ENCODE measurements at regions not wholly inside any gene's neighbourhood (a gene's known extent, or its start where the extent isn't known, plus 50 kb on each side); places are given as distances from the start of the nearest gene placed in this dataset.

GRCh38 chr5:105563842-105564241, 2001.3 kb upstream of the NUDT12 start:
- WGBS (ENCODE audit: extremely low coverage, insufficient read length, low lambda C conversion rate): no CpG with 5 or more reads among the region's 8 CpGs
- no peak overlapping the region for H3K27ac Mint-ChIP-seq

More at GRCh38 chr5:105563842-105564241, 2001.3 kb upstream of the NUDT12 start:
- Histone ChIP-seq H3K23ac (ENCODE audit: insufficient read length, low read depth, low read length) (no peak overlapping the region), H3K27ac (ENCODE audit: insufficient read length, low read depth, low read length) (no peak overlapping the region), H3K4me2 (ENCODE audit: insufficient read depth, insufficient read length, low read length) (no peak overlapping the region), H3K4ac (ENCODE audit: low read depth, low read length) (no peak overlapping the region), H3K79me1 (ENCODE audit: insufficient read depth, low read depth, low read length, poor library complexity, severe bottlenecking) (no peaks in the 10 kb centered on the region), H3K79me2 (ENCODE audit: insufficient read depth, low read length) (no peaks in the 10 kb centered on the region), H3K56ac (ENCODE audit: insufficient read length, low read depth, low read length) (no peak overlapping the region), H2BK20ac (ENCODE audit: low read depth, low read length, poor library complexity, severe bottlenecking) (no peak overlapping the region), H3K23me2 (ENCODE audit: insufficient read length, low read depth, low read length, poor library complexity, severe bottlenecking) (no peaks in the 10 kb centered on the region), H4K91ac (ENCODE audit: insufficient read length, low read depth, low read length) (no peak overlapping the region), H3K4me1 (ENCODE audit: insufficient read depth, low read length) (no peaks in the 10 kb centered on the region), H2AFZ (ENCODE audit: low read length) (no peak overlapping the region), H3K9ac (ENCODE audit: extremely low read depth, insufficient read length, low read length) (no peak overlapping the region), H2BK5ac (ENCODE audit: insufficient read length, low read length) (no peak overlapping the region), H2BK120ac (ENCODE audit: low read depth, low read length, poor library complexity, severe bottlenecking) (no peak overlapping the region), H2BK12ac (ENCODE audit: insufficient read length, low read depth, low read length) (no peak overlapping the region), H4K5ac (ENCODE audit: insufficient read length, low read depth, low read length) (no peak overlapping the region), H4K8ac (replicated peaks; ENCODE audit: insufficient read length, low read depth, low read length) (no peak overlapping the region), H4K20me1 (ENCODE audit: control insufficient read depth, insufficient read depth, insufficient read length) (no peaks in the 10 kb centered on the region), H3K9me3 (ENCODE audit: control insufficient read depth, low read depth, low read length) (no peaks in the 10 kb centered on the region), H3T11ph (ENCODE audit: low read length) (no peak overlapping the region), H2BK15ac (ENCODE audit: low read depth, low read length) (no peak overlapping the region), H3K14ac (ENCODE audit: insufficient read depth, low read length) (no peak overlapping the region), H2AK5ac (ENCODE audit: insufficient read length, low read length) (no peak overlapping the region), H3K27me3 (ENCODE audit: insufficient read depth, low read length) (no peaks in the 10 kb centered on the region), H3K18ac (ENCODE audit: insufficient read length, low read depth, low read length) (no peak overlapping the region)
- Mint-ChIP-seq H3K4me1 (no peaks in the 10 kb centered on the region), H3K27me3 (ENCODE audit: low read depth) (no peaks in the 10 kb centered on the region), H3K9me3 (no peaks in the 10 kb centered on the region), H3K4me3 (no peak overlapping the region), H3K36me3 (ENCODE audit: insufficient read depth in 1 of 3, low read depth in 3 of 3) (no peaks in the 10 kb centered on the region)
- TF ChIP-seq CTCF (conservative IDR thresholded peaks at IDR 0.05): no peak
- DNase-seq: peak; percentile 23
